GM13977 (cell line): ENCODE measurements at regions not wholly inside any gene's neighbourhood (a gene's known extent, or its start where the extent isn't known, plus 50 kb on each side); places are given as distances from the start of the nearest gene placed in this dataset.
"Not testable (repeated sequence)": the region's sequence is repeated elsewhere in the genome, so short reads cannot be mapped to it uniquely, and the experiment has no call there.

Source experiments
- DNase-seq: peaks from one replicate; pipeline ENCODE4 v3.0.0; 2012; ENCODE audit warnings: low spot score
- in situ Hi-C: fragments of 300-500 bp; cut with MboI; formaldehyde crosslinking; loops from one replicate; pipeline ENCODE4 v1.12.0; 2022; ENCODE audit warnings: low sequenced_read_pairs, low pct_unique_long_range_greater_than_20kb, mixed read lengths, inconsistent platforms; ENCODE audit not compliant: unreplicated experiment
- TF ChIP-seq, protein P1 (sequence below): IDR thresholded peaks from 2 replicates; pipeline ENCODE4 v1.5.1; 2012; ENCODE audit warnings: mild to moderate bottlenecking, control low read depth; ENCODE audit not compliant: insufficient read depth; ENCODE audit errors: extremely low read depth, missing control alignments

- in situ Hi-C loops, result no loop called here
- DNase-seq, result no peak
- TF ChIP-seq, protein P1, sequence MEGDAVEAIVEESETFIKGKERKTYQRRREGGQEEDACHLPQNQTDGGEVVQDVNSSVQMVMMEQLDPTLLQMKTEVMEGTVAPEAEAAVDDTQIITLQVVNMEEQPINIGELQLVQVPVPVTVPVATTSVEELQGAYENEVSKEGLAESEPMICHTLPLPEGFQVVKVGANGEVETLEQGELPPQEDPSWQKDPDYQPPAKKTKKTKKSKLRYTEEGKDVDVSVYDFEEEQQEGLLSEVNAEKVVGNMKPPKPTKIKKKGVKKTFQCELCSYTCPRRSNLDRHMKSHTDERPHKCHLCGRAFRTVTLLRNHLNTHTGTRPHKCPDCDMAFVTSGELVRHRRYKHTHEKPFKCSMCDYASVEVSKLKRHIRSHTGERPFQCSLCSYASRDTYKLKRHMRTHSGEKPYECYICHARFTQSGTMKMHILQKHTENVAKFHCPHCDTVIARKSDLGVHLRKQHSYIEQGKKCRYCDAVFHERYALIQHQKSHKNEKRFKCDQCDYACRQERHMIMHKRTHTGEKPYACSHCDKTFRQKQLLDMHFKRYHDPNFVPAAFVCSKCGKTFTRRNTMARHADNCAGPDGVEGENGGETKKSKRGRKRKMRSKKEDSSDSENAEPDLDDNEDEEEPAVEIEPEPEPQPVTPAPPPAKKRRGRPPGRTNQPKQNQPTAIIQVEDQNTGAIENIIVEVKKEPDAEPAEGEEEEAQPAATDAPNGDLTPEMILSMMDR, result no peak
Observed at GRCh38 chr4:33111117-33111516, 2390.9 kb downstream of the PCDH7 start.

GRCh38 chr4:33116871-33117270, 2396.7 kb downstream of the PCDH7 start:
- TF ChIP-seq, protein P1, result no peak
- DNase-seq, result no peak
- in situ Hi-C loops, result no loop called here

DNA sequence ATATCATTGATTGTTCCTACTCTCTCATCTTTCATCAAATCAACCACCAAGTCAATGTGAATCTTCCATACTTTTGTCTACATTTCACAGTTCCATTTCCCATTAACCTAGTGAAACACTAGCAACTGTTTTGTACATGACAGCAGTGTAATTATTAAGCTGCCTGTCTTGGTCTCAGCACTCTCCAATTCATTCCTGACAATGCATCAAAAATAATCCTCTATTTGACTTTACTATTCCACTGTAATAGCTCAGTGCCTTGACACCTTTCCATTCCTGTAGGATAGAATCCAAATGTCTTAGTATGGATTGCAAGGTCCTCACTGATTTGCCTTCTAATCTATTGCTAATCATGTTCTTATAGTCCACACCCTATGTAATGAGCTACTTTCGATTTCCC, 2405.8 kb downstream of the PCDH7 start:
- TF ChIP-seq, protein P1, result no peak
- in situ Hi-C loops, result no loop called here
- no peak for DNase-seq

DNA sequence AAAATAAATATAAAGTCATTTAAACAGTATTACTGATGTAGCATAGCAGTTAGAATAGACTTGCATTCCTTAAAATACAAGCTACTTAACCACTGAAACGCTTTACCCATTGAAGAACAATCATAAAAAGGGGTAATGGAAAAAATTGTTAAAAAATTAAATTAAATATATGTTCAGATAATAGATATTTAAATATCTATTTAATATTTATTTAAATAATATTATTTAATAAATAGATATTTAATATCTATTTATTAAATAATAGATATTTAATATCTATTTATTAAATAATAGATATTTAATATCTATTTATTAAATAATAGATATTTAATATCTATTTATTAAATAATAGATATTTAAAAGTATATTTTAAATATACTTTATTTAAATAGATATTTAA, 2410.5 kb downstream of the PCDH7 start:
- in situ Hi-C loops, DNase-seq: not testable (repeated sequence)

GRCh38 chr4:33133723-33134122, 2413.6 kb downstream of the PCDH7 start:
- TF ChIP-seq, protein P1, result no peak
- in situ Hi-C loops, result no loop called here
- DNase-seq, result no peak

DNA sequence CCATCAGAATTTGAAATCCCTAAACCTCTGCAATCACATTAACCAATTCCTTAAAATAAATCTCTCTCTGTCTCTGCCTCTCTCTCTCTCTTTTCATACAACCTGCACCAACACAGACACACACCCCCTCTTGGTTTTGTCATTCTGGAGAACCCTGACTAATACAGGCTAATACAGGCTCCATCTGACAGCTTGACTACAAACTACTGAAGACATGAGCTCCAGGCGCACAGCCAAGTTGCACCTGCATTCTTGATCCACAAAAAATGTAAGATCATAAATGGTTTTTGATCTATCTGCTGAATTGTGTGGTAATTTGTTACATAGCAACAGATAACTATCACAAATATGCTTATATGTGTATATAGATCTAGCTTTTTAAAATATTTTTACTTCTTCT, 2414.2 kb downstream of the PCDH7 start:
- in situ Hi-C loops, result no loop called here
- TF ChIP-seq, protein P1, result no peak
- DNase-seq, result no peak

- TF ChIP-seq, protein P1, result no peak
- in situ Hi-C loops, result no loop called here
- no peak for DNase-seq
Observed at GRCh38 chr4:33149658-33150524, 2429.7 kb downstream of the PCDH7 start.
